Calu3 (cell line): ENCODE measurements at regions not wholly inside any gene's neighbourhood (a gene's known extent, or its start where the extent isn't known, plus 50 kb on each side); places are given as distances from the start of the nearest gene placed in this dataset.

Experiments
- BruUV-seq: library from RNA; stranded (reverse); fragments of 400-500 nt; replicated peaks from 2 replicates; lab custom pipeline; 2021; lab: Mats Ljungman, UMichigan
- CTCF ChIA-PET: fragments of 300-600 bp; sonication (Branson Sonifier 250); formaldehyde crosslinking; loops from one replicate; lab custom pipeline; 2022; ENCODE audit warnings: antibody characterized with exemption; lab: Charles Lee
- DNase-seq: peaks from one replicate; pipeline ENCODE4 v3.0.0; 2022
- H3K27ac Mint-ChIP-seq: one replicate; pipeline ENCODE4 v1.8.0; 2022; ENCODE audit warnings: mixed read lengths; ENCODE audit not compliant: unreplicated experiment
- H3K27me3 Mint-ChIP-seq: one replicate; pipeline ENCODE4 v1.8.0; 2022; ENCODE audit warnings: mixed read lengths; ENCODE audit not compliant: unreplicated experiment
- H3K36me3 Mint-ChIP-seq: one replicate; pipeline ENCODE4 v1.8.0; 2022; ENCODE audit warnings: mild to moderate bottlenecking, moderate library complexity, mixed read lengths; ENCODE audit not compliant: insufficient read depth, unreplicated experiment
- H3K4me1 Mint-ChIP-seq: one replicate; pipeline ENCODE4 v1.8.0; 2022; ENCODE audit warnings: mild to moderate bottlenecking, low read depth, mixed read lengths; ENCODE audit not compliant: unreplicated experiment
- H3K4me3 Mint-ChIP-seq: one replicate; pipeline ENCODE4 v1.8.0; 2022; ENCODE audit warnings: mild to moderate bottlenecking, low read depth, moderate library complexity, mixed read lengths; ENCODE audit not compliant: unreplicated experiment
- H3K9me3 Mint-ChIP-seq: one replicate; pipeline ENCODE4 v1.8.0; 2022; ENCODE audit warnings: low read depth, mixed read lengths; ENCODE audit not compliant: unreplicated experiment
- CTCF ChIP-seq: fragments of 200-600 bp; IDR thresholded peaks from one replicate; pipeline ENCODE4 v1.8.0; 2022; ENCODE audit warnings: antibody characterized with exemption; ENCODE audit not compliant: unreplicated experiment
- intact Hi-C: fragments of 100-400 bp; cut with micrococcal nuclease; formaldehyde crosslinking; loops from one replicate; pipeline ENCODE4 v1.10.0; 2022; ENCODE audit not compliant: unreplicated experiment

DNA sequence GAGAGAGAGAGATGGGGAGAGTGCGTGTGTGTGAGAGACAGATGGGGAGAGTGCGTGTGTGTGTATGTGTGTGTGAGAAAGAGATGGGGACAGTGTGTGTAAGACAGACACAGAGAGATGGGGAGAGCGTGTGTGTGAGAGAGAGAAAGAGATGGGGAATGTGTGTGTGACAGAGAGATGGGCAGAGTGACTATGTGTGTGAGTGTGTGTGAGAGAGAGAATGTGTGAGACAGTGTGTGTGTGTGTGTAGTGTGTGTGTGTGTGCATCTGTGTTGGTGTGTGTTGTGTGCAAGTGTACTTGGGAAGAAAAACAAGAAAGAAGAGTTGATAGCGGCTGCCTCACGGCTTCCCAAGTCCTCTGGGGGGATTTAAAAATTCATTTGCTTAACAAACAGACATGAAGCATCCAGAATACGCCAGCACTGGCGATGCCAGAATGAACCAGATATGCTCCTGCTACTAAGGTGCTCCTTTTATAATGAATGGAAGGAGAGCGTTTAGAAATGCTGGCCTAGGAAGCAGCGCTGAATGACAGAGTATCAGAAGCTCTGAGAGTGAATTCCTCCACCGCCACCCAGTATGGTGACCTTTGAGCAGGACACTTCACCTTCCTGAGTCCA is 186.1 kb upstream of the TSC22D2 start:
- DNase-seq, result no peak
- Mint-ChIP-seq H3K4me3 (no peak overlapping the region), H3K27me3 (peaks cover 58% of the 10 kb centered on the region), H3K36me3 (no peaks in the 10 kb centered on the region), H3K27ac (no peak overlapping the region), H3K9me3 (no peaks in the 10 kb centered on the region), H3K4me1 (peaks cover 9% of the 10 kb centered on the region)
- CTCF ChIA-PET, result no interaction called here
- BruUV-seq, result no TSS peak
- intact Hi-C loops, result loop anchor here (1.0 kb wide), 3 partner anchors 38 to 286 kb away; no protein-coding TSS in a partner anchor
- no peak for TF ChIP-seq CTCF

- BruUV-seq, result no TSS peak
- H3K4me1 Mint-ChIP-seq, result peaks cover 13% of the 10 kb centered on the region
- peaks cover 56% of the 10 kb centered on the region for H3K27me3 Mint-ChIP-seq
- DNase-seq, result no peak
- CTCF ChIA-PET, result interaction anchor here (0.5 to 1.7 kb wide), 4 partner anchors 37 to 254 kb away, joined by 3 to 7 read pairs (median 4); no protein-coding TSS in a partner anchor
- H3K27ac Mint-ChIP-seq, result no peak overlapping the region
- H3K36me3 Mint-ChIP-seq, result no peaks in the 10 kb centered on the region
- intact Hi-C loops, result loop anchor here (1.0 kb wide), 3 partner anchors 36 to 284 kb away; no protein-coding TSS in a partner anchor
- TF ChIP-seq CTCF, result no peak
- H3K9me3 Mint-ChIP-seq, result no peaks in the 10 kb centered on the region
- peak overlapping the region; percentile 62 for H3K4me3 Mint-ChIP-seq
These were observed 187.3 kb upstream of the TSC22D2 start for GRCh38 chr3:150220799-150221198.

- no peak overlapping the region for H3K4me3 Mint-ChIP-seq
- no TSS peak for BruUV-seq
- H3K27me3 Mint-ChIP-seq, result peaks cover 56% of the 10 kb centered on the region
- CTCF ChIA-PET, result interaction anchor here (0.5 to 1.7 kb wide), 3 partner anchors 36 to 253 kb away, joined by 3 to 4 read pairs (median 4); no protein-coding TSS in a partner anchor
- no peak overlapping the region for H3K27ac Mint-ChIP-seq
- H3K4me1 Mint-ChIP-seq, result peaks cover 18% of the 10 kb centered on the region
- no peaks in the 10 kb centered on the region for H3K36me3 Mint-ChIP-seq
- H3K9me3 Mint-ChIP-seq, result no peaks in the 10 kb centered on the region
- intact Hi-C loops, result no loop called here
- TF ChIP-seq CTCF, result no peak
- no peak for DNase-seq
These were observed 188.1 kb upstream of the TSC22D2 start for GRCh38 chr3:150220041-150220440.

GRCh38 chr3:150218841-150219240 is 189.3 kb upstream of the TSC22D2 start:
- Mint-ChIP-seq H3K27me3 (peaks cover 56% of the 10 kb centered on the region), H3K27ac (no peak overlapping the region), H3K4me3 (no peak overlapping the region), H3K4me1 (peaks cover 18% of the 10 kb centered on the region), H3K9me3 (no peaks in the 10 kb centered on the region), H3K36me3 (no peaks in the 10 kb centered on the region)
- CTCF ChIA-PET, result interaction anchor here (0.6 to 0.8 kb wide), 3 partner anchors 150 to 394 kb away, joined by 3 to 7 read pairs (median 4); no protein-coding TSS in a partner anchor
- TF ChIP-seq CTCF, result no peak
- no TSS peak for BruUV-seq
- DNase-seq, result no peak
- intact Hi-C loops, result no loop called here
